Muscle of leg (tissue), 3 donors: ENCODE measurements at regions not wholly inside any gene's neighbourhood (a gene's known extent, or its start where the extent isn't known, plus 50 kb on each side); places are given as distances from the start of the nearest gene placed in this dataset.
A peak's percentile ranks its signal among the peaks of the same experiment; 100 is the strongest.
"Not testable (repeated sequence)": the region's sequence is repeated elsewhere in the genome, so short reads cannot be mapped to it uniquely, and the experiment has no call there.

Experiments
- DNase-seq: peaks from one replicate; pipeline ENCODE4 v3.0.0; 2013
- H3K27ac ChIP-seq: one replicate; pipeline ENCODE4 v1.5.1; 2013; ENCODE audit warnings: mild to moderate bottlenecking, low read length, control low read depth
- H3K27me3 ChIP-seq: one replicate; pipeline ENCODE4 v1.6.1; 2013; ENCODE audit warnings: low read length; ENCODE audit not compliant: control insufficient read depth, insufficient read depth
- H3K36me3 ChIP-seq: one replicate; pipeline ENCODE4 v1.6.1; 2013; ENCODE audit warnings: low read length; ENCODE audit not compliant: control insufficient read depth, insufficient read depth
- H3K4me1 ChIP-seq: one replicate; pipeline ENCODE4 v1.6.1; 2013; ENCODE audit warnings: low read length; ENCODE audit not compliant: control insufficient read depth, insufficient read depth
- H3K4me3 ChIP-seq: one replicate; pipeline ENCODE4 v1.5.1; 2013; ENCODE audit warnings: low read length, control low read depth
- H3K9me3 ChIP-seq: replicated peaks from 2 replicates; pipeline ENCODE4 v1.6.1; 2013; ENCODE audit warnings: low read depth, low read length; ENCODE audit not compliant: control insufficient read depth
- WGBS: methylation state at CpG from one replicate; pipeline ENCODE4 v1.1.5; 2013; ENCODE audit warnings: missing lambda C conversion rate; ENCODE audit not compliant: insufficient coverage; 5-methylcytosine and 5-hydroxymethylcytosine counted together

DNA sequence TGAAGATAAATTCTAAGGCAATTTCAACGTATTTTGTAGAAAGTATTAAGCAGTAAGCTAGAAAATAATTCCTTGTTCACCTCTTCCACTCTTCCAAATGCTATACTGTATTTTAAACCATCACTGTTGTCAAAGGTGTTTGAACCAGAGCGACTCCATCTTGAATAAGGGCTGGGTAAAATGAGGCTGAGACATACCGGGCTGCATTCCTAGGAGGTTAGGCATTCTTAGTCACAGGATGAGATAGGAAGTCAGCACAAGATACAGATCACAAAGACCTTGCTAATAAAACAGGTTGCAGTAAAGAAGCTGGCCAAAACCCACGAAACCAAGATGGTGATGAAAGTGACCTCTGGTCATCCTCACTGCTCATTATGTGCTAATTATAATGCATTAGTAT, 1045.7 kb upstream of the FLRT2 start:
- not testable (repeated sequence) for H3K4me3 ChIP-seq, H3K27me3 ChIP-seq, H3K4me1 ChIP-seq, H3K9me3 ChIP-seq, H3K36me3 ChIP-seq, DNase-seq, H3K27ac ChIP-seq
- WGBS: no CpG with 5 or more reads among the region's 4 CpGs

- H3K36me3 ChIP-seq: no peaks in the 10 kb centered on the region
- H3K4me1 ChIP-seq: no peaks in the 10 kb centered on the region
- no peaks in the 10 kb centered on the region for H3K27me3 ChIP-seq
- no peaks in the 10 kb centered on the region for H3K9me3 ChIP-seq
- DNase-seq: no peak
- no peak overlapping the region for H3K4me3 ChIP-seq
- H3K27ac ChIP-seq: no peak overlapping the region
Measured at GRCh38 chr14:84485036-84485435, 1044.9 kb upstream of the FLRT2 start.

GRCh38 chr14:84490081-84490480, 1039.9 kb upstream of the FLRT2 start:
- H3K4me3 ChIP-seq: no peak overlapping the region
- H3K9me3 ChIP-seq: no peaks in the 10 kb centered on the region
- no peaks in the 10 kb centered on the region for H3K36me3 ChIP-seq
- H3K27me3 ChIP-seq: no peaks in the 10 kb centered on the region
- WGBS: no CpG with 5 or more reads among the region's 2 CpGs
- H3K27ac ChIP-seq: no peak overlapping the region
- DNase-seq: no peak
- no peaks in the 10 kb centered on the region for H3K4me1 ChIP-seq

- Histone ChIP-seq H3K27ac (no peak overlapping the region), H3K4me1 (no peaks in the 10 kb centered on the region), H3K36me3 (no peaks in the 10 kb centered on the region), H3K27me3 (no peaks in the 10 kb centered on the region), H3K9me3 (no peaks in the 10 kb centered on the region), H3K4me3 (no peak overlapping the region)
- DNase-seq: no peak
Measured at GRCh38 chr14:84492685-84493084, 1037.3 kb upstream of the FLRT2 start.

DNA sequence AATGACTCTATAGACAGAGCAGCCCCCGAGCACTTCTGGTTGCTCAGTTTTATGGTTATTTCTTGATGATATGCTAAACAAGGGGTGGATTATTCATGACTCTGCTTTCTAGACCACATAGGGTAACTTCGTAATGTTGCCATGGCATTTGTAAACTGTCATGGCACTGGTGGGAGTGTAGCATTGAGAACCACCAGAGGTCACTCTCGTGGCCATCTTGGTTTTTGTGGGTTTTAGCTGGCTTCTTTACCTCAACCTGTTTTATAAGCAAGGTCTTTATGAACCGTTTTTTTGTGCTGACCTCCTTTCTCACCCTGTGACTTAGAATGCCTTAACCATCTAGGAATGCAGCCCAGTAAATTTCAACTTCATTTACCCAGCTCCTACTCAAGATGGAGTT, 1036.2 kb upstream of the FLRT2 start:
- no peaks in the 10 kb centered on the region for H3K4me1 ChIP-seq
- DNase-seq: no peak
- no peaks in the 10 kb centered on the region for H3K9me3 ChIP-seq
- no peaks in the 10 kb centered on the region for H3K27me3 ChIP-seq
- 73% methylated on average over 2 of the region's 4 CpGs for WGBS
- no peaks in the 10 kb centered on the region for H3K36me3 ChIP-seq
- no peak overlapping the region for H3K4me3 ChIP-seq
- H3K27ac ChIP-seq: no peak overlapping the region

DNA sequence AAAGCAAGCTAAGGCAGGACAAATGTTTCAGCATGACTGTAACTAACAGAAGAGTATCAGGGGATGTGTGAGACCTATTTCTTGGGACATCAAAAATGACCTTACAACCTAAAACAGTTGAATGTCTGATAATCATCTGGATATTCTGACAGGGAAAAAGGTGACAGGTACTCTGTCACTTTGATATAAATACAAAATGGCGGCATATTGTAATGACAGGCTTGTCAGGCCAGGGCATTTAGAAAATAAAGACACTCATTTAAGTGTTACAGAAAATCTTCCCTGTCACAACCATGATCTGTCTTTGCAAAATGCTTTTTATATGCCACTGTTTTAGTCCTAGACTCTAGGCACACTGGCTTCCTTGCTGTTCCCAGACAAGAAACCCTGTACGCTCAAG, 1033.3 kb upstream of the FLRT2 start:
- 100% methylated on average over 1 of the region's 2 CpGs for WGBS
- Histone ChIP-seq H3K36me3 (no peaks in the 10 kb centered on the region), H3K27ac (no peak overlapping the region), H3K27me3 (no peaks in the 10 kb centered on the region), H3K4me3 (no peak overlapping the region), H3K4me1 (no peaks in the 10 kb centered on the region), H3K9me3 (no peaks in the 10 kb centered on the region)
- no peak for DNase-seq

DNA sequence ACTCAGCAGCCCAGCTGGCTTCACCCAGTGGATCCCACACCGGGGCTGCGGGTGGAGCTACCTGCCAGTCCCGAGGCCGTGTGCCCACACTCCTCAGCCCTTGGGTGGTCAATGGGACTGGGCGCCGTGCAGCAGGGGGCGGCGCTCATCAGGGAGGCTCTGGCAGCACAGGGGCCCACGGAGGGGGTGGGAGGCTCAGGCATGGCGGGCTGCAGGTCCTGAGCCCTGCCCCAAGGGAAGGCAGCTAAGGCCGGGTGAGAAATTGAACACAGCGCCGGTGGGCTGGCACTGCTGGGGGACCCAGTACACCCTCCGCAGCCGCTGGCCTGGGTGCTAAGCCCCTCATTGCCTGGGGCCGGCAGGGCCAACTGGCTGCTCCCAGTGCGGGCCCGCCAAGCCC, 1017.1 kb upstream of the FLRT2 start:
- H3K4me1 ChIP-seq, H3K27me3 ChIP-seq, DNase-seq, H3K4me3 ChIP-seq, H3K27ac ChIP-seq, H3K36me3 ChIP-seq, H3K9me3 ChIP-seq: not testable (repeated sequence)
- WGBS: 98% methylated on average over 18 of the region's 18 CpGs

DNA sequence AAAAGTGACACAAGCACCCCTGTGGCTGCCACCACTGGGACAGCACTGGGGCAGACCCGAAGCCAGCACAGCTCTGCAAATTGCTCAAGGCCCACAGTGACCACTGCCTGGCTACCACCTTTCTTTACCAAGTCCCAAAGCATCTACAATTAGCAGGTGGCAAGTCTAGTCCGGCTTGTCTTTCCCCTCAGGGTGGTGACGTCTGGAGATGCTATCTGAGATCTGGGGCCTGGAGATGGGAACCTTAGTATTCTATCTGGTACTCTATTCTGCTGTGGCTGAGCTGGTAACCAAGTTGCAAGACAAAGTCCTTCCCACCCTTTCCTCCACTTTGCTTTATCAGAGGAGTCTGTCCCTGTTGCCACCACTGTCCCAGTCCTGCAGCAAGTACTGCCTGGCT, 1010.1 kb upstream of the FLRT2 start:
- no peak overlapping the region for H3K4me3 ChIP-seq
- no peak for DNase-seq
- peaks cover 2% of the 10 kb centered on the region for H3K4me1 ChIP-seq
- H3K9me3 ChIP-seq: no peaks in the 10 kb centered on the region
- H3K27me3 ChIP-seq: no peaks in the 10 kb centered on the region
- no peaks in the 10 kb centered on the region for H3K36me3 ChIP-seq
- 100% methylated on average over 1 of the region's 3 CpGs for WGBS
- H3K27ac ChIP-seq: no peak overlapping the region

DNA sequence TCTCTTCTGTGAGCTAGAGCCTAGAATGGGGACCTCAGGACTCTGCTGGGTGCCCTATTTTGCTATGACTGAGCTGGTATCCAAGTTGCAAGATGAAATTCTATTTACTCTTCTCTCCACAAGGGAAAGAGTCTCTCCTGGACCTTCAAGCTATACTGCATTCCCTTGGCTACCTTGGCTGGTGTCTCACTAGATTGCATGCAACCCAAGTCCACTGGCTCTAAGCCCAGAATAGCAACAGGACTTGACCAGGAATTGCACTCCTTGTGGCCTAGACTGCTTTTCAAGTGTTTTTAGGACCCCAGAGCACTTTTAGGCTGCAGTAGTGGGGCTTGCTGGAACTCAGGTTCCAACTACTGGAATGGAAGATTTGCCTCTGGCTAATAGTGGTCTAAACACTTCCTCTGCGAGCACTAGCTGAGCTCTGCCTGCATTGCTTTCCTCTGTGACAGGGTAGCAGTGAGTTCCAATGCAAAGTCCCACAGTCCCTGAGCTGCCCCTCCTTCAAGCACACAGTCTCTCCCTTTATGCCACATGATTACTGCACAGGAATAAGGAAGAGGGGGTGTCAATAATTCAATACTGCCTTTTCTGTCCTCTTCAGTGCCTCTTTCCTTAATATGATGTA, 1009.1 kb upstream of the FLRT2 start:
- Histone ChIP-seq H3K4me1 (peaks cover 2% of the 10 kb centered on the region), H3K9me3 (no peaks in the 10 kb centered on the region), H3K36me3 (no peaks in the 10 kb centered on the region), H3K27ac (no peak overlapping the region), H3K27me3 (no peaks in the 10 kb centered on the region), H3K4me3 (no peak overlapping the region)
- peak; percentile 19 for DNase-seq
- WGBS: no CpG with 5 or more reads among the region's 1 CpG

DNA sequence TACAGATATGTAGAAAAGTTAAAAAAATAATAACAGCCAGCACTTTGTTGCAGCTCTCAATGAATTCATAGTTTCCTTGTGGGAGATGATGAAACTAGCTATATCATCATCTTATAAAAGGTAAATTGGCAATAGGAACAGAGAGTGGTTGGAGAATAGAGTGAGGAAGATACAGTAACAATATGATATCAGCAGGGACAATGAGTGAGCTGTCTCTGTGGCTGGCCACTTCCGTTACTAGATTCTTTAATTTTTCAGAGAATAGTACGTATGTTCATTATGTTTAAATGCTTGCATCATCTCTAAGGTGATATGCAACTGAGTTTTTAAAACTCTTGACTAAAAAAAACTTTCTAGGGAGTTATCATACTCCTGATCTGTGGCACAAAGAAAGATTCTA, 1006.2 kb upstream of the FLRT2 start:
- no peak for DNase-seq
- Histone ChIP-seq H3K4me1 (peaks cover 2% of the 10 kb centered on the region), H3K4me3 (no peak overlapping the region), H3K36me3 (no peaks in the 10 kb centered on the region), H3K27me3 (no peaks in the 10 kb centered on the region), H3K9me3 (no peaks in the 10 kb centered on the region), H3K27ac (no peak overlapping the region)
- no CpG with 5 or more reads among the region's 2 CpGs for WGBS

- Histone ChIP-seq H3K27me3 (no peaks in the 10 kb centered on the region), H3K36me3 (no peaks in the 10 kb centered on the region), H3K4me3 (no peak overlapping the region), H3K9me3 (no peaks in the 10 kb centered on the region), H3K27ac (no peak overlapping the region), H3K4me1 (no peaks in the 10 kb centered on the region)
- peak; percentile 16 for DNase-seq
- WGBS: 35% methylated on average over 2 of the region's 3 CpGs
Measured at GRCh38 chr14:84527706-84528105, 1002.2 kb upstream of the FLRT2 start.
